HCT116 (cell line): ENCODE measurements at regions not wholly inside any gene's neighbourhood (a gene's known extent, or its start where the extent isn't known, plus 50 kb on each side); places are given as distances from the start of the nearest gene placed in this dataset.

Experiments
- ATF3 ChIP-seq: IDR thresholded peaks from 2 replicates; pipeline ENCODE4 v1.6.1; 2012
- CBX3 ChIP-seq: IDR thresholded peaks from 2 replicates; pipeline ENCODE4 v1.6.1; 2012; ENCODE audit warnings: low read depth
- CEBPB ChIP-seq: IDR thresholded peaks from 2 replicates; pipeline ENCODE4 v1.6.1; 2012; ENCODE audit warnings: low read depth
- CTCF ChIP-seq, 3 experiments: fragments of 200-600 bp in 1 of 3; sonication (generic) in 1 of 3; IDR thresholded peaks in 2 of 3; conservative IDR thresholded peaks in 1 of 3; 2 replicates each; pipeline ENCODE4 v1.5.1; 2012 to 2017; ENCODE audit warnings: low read depth in 2 of 3, low read length in 2 of 3, antibody characterized with exemption in 1 of 3, borderline replicate concordance in 1 of 3, control low read depth in 1 of 3, mild to moderate bottlenecking in 1 of 3, mixed read lengths in 1 of 3, mixed run types in 1 of 3, moderate library complexity in 1 of 3; ENCODE audit not compliant: insufficient read depth in 1 of 3
- EZH2 ChIP-seq: fragments of 200-600 bp; sonication (generic); IDR thresholded peaks from 2 replicates; pipeline ENCODE4 v1.6.1; 2017; ENCODE audit warnings: antibody characterized with exemption, mixed run types
- JUND ChIP-seq: IDR thresholded peaks from 2 replicates; pipeline ENCODE4 v1.6.1; 2012
- POLR2A ChIP-seq: IDR thresholded peaks from 2 replicates; pipeline ENCODE4 v1.7.0; 2011; ENCODE audit warnings: borderline replicate concordance; ENCODE audit not compliant: insufficient read depth, insufficient read length; ENCODE audit errors: extremely low read depth
- POLR2AphosphoS5 ChIP-seq: IDR thresholded peaks from 2 replicates; pipeline ENCODE4 v1.6.1; 2011; ENCODE audit warnings: mild to moderate bottlenecking, low read depth, low read length, moderate library complexity
- REST ChIP-seq: IDR thresholded peaks from 2 replicates; pipeline ENCODE4 v1.6.1; 2012; ENCODE audit warnings: low read depth
- SP1 ChIP-seq: IDR thresholded peaks from 2 replicates; pipeline ENCODE4 v1.6.1; 2012; ENCODE audit warnings: low read depth
- SRF ChIP-seq: IDR thresholded peaks from 2 replicates; pipeline ENCODE4 v1.6.1; 2012; ENCODE audit warnings: low read depth
- YY1 ChIP-seq: IDR thresholded peaks from 2 replicates; pipeline ENCODE4 v1.6.1; 2011; ENCODE audit warnings: low read length, low read depth, moderate library complexity, mild to moderate bottlenecking; ENCODE audit not compliant: insufficient replicate concordance; ENCODE audit errors: extremely low read depth
- ZNF274 ChIP-seq: fragments of 200-500 bp; sonication (Bioruptor generic); IDR thresholded peaks from 2 replicates; pipeline ENCODE4 v1.6.1; 2014; ENCODE audit warnings: mild to moderate bottlenecking, low read depth, low read length, inconsistent platforms

GRCh38 chr11:21883354-21883753, 309.5 kb upstream of the ANO5 start:
- TF ChIP-seq CTCF (IDR thresholded peaks at IDR 0.05 in 2 of 3, conservative IDR thresholded peaks at IDR 0.05 in 1 of 3; ENCODE audit: borderline replicate concordance in 1 of 3, insufficient read depth in 1 of 3, low read depth in 2 of 3, low read length in 2 of 3) (no peak), SRF (no peak), YY1 (no peak), POLR2AphosphoS5 (no peak), ATF3 (no peak), ZNF274 (no peak), SP1 (no peak), CBX3 (no peak), EZH2 (no peak), REST (no peak), JUND (no peak), CEBPB (no peak), POLR2A (no peak)
